HepG2 (cell line): ENCODE measurements at regions not wholly inside any gene's neighbourhood (a gene's known extent, or its start where the extent isn't known, plus 50 kb on each side); places are given as distances from the start of the nearest gene placed in this dataset.

ENCODE experiments used
- ATAC-seq: fragments of 200-7000 bp; cut with Tn5 transposase; 3 replicates; pipeline ENCODE4 v1.9.1; 2020; ENCODE audit warnings: mild to moderate bottlenecking, moderate library complexity
- BruUV-seq: library from RNA; stranded (reverse); fragments of 400-500 nt; replicated peaks from 2 replicates; lab custom pipeline; 2021; lab: Mats Ljungman, UMichigan
- CTCF ChIA-PET: fragments of 300-600 bp; formaldehyde crosslinking; extraction: SDS; loops from one replicate; lab custom pipeline; 2021; ENCODE audit warnings: low total read pairs, inconsistent platforms, low intra/inter-chr PET ratio; lab: Yijun Ruan, JAX
- POLR2A ChIA-PET: fragments of 350-600 bp; sonication (Branson Sonifier 250); formaldehyde crosslinking; loops from one replicate; lab custom pipeline; 2020; ENCODE audit warnings: antibody characterized with exemption, inconsistent platforms; lab: Yijun Ruan, JAX
- DNase-seq: peaks from one replicate; pipeline ENCODE4 v3.0.0-alpha.2; 2015; ENCODE audit warnings: low spot score
- FAIRE-seq: peaks from 3 replicates; lab custom pipeline; 2011; peaks lifted over from hg19 to GRCh38; lab: Jason Lieb, UNC
- H2AFZ ChIP-seq: one replicate; pipeline ENCODE4 v1.6.1; 2011; ENCODE audit warnings: low read length, inconsistent platforms
- H3K27ac ChIP-seq: fragments of 300-600 bp; 3 replicates; pipeline ENCODE4 v1.8.0; 2011; ENCODE audit warnings: mixed run types, mild to moderate bottlenecking, mixed read lengths, low read length, inconsistent platforms; ENCODE audit not compliant: insufficient read depth; ENCODE audit errors: extremely low read length
- H3K27me3 ChIP-seq, 2 experiments: fragments of 200-600 bp in 1 of 2; 2 replicates in 1 of 2; 3 replicates in 1 of 2; pipeline versions ENCODE4 v1.6.0 to v1.8.0; 2011; ENCODE audit warnings: low read length in 2 of 2, mild to moderate bottlenecking in 2 of 2, moderate library complexity in 2 of 2, inconsistent platforms in 1 of 2; ENCODE audit not compliant: insufficient read depth in 2 of 2, control insufficient read depth in 1 of 2
- H3K36me3 ChIP-seq, 2 experiments: fragments of 200-600 bp in 1 of 2; replicated peaks in 1 of 2; 2 replicates in 1 of 2; 3 replicates in 1 of 2; pipeline versions ENCODE4 v1.5.1 to v1.8.0; 2011; ENCODE audit warnings: low read length in 2 of 2, inconsistent platforms in 1 of 2; ENCODE audit not compliant: insufficient read depth in 2 of 2, control insufficient read depth in 1 of 2
- H3K4me1 ChIP-seq: 2 replicates; pipeline ENCODE4 v1.5.1; 2012; ENCODE audit warnings: low read length, inconsistent platforms; ENCODE audit not compliant: insufficient read depth
- H3K4me2 ChIP-seq: 2 replicates; pipeline ENCODE4 v1.6.0; 2011; ENCODE audit warnings: low read depth, low read length, inconsistent platforms
- H3K4me3 ChIP-seq, 3 experiments: fragments of 200-600 bp in 1 of 3; sonication (generic), shearing (Covaris generic) in 1 of 3; replicated peaks in 1 of 3; 2 replicates each; pipeline ENCODE4 v1.5.1; 2011 to 2016; ENCODE audit warnings: low read length in 3 of 3, inconsistent platforms in 2 of 3, low read depth in 2 of 3, mild to moderate bottlenecking in 2 of 3, control low read depth in 1 of 3, mixed read lengths in 1 of 3; ENCODE audit not compliant: insufficient read depth in 1 of 3
- H3K79me2 ChIP-seq: one replicate; pipeline ENCODE4 v1.6.1; 2011; ENCODE audit warnings: low read length, inconsistent platforms; ENCODE audit not compliant: insufficient read depth
- H3K9ac ChIP-seq: 2 replicates; pipeline ENCODE4 v1.6.0; 2011; ENCODE audit warnings: mild to moderate bottlenecking, low read depth, low read length, inconsistent platforms; ENCODE audit not compliant: insufficient read depth
- H3K9me3 ChIP-seq: 2 replicates; pipeline ENCODE4 v1.5.1; 2012; ENCODE audit warnings: mild to moderate bottlenecking, low read length
- H4K20me1 ChIP-seq: 2 replicates; pipeline ENCODE4 v1.6.0; 2011; ENCODE audit warnings: inconsistent platforms, mild to moderate bottlenecking, low read length, moderate library complexity; ENCODE audit not compliant: insufficient read depth
- AHR ChIP-seq: IDR thresholded peaks from 2 replicates; pipeline ENCODE4 v1.6.1; 2018; ENCODE audit warnings: missing genetic modification reagents, missing compliant biosample characterization
- YEATS4 ChIP-seq: sonication (generic); formaldehyde crosslinking; IDR thresholded peaks from 2 replicates; pipeline ENCODE4 v1.4.0; 2020; ENCODE audit warnings: missing genetic modification reagents, borderline replicate concordance
- ZBTB38 ChIP-seq: sonication (generic); formaldehyde crosslinking; IDR thresholded peaks from 2 replicates; pipeline ENCODE4 v1.5.1; 2020; ENCODE audit warnings: mild to moderate bottlenecking, missing genetic modification reagents
- ZNF230 ChIP-seq: sonication (generic); formaldehyde crosslinking; IDR thresholded peaks from 2 replicates; pipeline ENCODE4 v1.4.0; 2020; ENCODE audit warnings: mild to moderate bottlenecking, missing genetic modification reagents
- WGBS: methylation state at CpG from one replicate; pipeline ENCODE4 v1.1.6; 2017; ENCODE audit warnings: low lambda C conversion rate; 5-methylcytosine and 5-hydroxymethylcytosine counted together
- in situ Hi-C: cut with HindIII; loops from 2 replicates; pipeline ENCODE4 v1.10.0; 2017; ENCODE audit warnings: low pct_unique_long_range_greater_than_20kb; ENCODE audit not compliant: extremely low pct_ligation_motif_present
- intact Hi-C: fragments of 100-400 bp; cut with micrococcal nuclease; formaldehyde crosslinking; loops from one replicate; pipeline ENCODE4 v1.10.0; 2022; ENCODE audit not compliant: unreplicated experiment
- TF ChIP-seq, protein P1 (sequence below): sonication (generic); formaldehyde crosslinking; conservative IDR thresholded peaks from 2 replicates; pipeline ENCODE4 v1.4.0; 2020; ENCODE audit warnings: missing genetic modification reagents

DNA sequence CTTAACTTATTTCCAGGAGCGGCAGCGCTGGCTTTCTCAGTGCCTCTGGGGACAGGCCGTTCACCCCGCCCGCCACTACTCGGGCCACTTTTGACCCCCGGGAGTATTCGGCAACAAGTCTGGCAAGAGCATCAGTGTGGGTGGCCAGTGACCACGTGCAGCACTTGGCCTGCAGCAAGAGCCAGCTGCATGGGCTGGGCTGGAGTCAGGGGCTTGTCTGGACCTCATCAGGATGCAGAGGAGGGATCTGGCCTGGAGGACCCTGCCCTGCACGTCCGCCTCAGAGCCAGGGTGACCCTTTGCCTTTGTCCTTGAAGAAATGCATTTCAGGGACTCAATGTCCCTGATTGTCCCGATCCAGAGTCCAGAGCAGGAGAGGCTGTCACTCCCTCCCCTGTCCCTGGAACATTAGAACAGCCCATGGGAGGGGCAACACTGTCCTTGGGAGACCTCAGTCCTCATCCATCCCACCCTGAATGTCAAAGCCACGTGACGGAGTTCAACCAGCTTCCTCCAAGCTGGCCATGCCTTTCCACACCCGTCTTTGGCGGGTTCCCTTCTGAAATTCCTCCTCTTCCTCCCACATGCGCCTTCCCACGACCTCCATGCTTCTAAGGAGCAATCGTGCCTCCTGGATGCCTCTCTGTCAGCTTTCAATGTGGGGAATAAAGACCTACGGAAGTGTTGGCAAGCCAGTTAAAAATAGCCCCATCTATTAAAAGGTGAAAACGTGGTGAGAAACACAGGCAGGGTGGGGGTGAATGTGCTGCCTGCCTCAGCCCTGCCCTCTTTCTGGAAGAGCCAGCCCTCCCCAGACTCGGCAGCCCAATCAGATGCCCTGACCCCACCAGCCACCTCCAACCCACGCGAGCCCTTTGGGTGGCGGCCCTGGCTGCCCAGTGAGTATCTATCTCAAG, 99.0 kb downstream of the OLFM1 start (continued):
- TF ChIP-seq AHR (CRISPR knock-in tag), result no peak
- no peak for TF ChIP-seq ZBTB38
- TF ChIP-seq, protein P1, sequence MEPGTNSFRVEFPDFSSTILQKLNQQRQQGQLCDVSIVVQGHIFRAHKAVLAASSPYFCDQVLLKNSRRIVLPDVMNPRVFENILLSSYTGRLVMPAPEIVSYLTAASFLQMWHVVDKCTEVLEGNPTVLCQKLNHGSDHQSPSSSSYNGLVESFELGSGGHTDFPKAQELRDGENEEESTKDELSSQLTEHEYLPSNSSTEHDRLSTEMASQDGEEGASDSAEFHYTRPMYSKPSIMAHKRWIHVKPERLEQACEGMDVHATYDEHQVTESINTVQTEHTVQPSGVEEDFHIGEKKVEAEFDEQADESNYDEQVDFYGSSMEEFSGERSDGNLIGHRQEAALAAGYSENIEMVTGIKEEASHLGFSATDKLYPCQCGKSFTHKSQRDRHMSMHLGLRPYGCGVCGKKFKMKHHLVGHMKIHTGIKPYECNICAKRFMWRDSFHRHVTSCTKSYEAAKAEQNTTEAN, result no peak
- TF ChIP-seq, all 625 proteins: peak for 0

DNA sequence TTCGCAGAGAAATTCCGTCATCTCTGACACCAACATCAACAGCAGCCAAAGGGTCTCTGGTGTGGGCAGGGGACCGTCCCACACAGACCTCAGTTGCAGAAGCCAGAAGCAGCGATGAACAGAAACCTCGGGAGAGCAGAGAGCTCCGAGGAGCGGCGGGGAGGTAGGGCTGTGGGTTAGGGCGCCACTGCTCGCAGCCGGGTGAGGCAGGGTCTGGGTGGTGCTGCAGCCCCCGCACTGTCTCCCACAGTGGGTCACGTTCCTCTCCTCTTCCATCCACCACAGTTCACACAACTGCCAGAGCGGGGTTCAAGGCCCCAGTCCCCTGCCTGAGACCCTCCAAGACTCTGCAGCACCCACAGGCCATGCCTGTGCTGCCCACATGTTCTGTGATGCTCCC, 99.9 kb downstream of the OLFM1 start:
- H4K20me1 ChIP-seq, result no peaks in the 10 kb centered on the region
- FAIRE-seq, result no peak
- no peaks in the 10 kb centered on the region for H3K79me2 ChIP-seq
- H2AFZ ChIP-seq, result no peak overlapping the region
- intact Hi-C loops (no loop called here), in situ Hi-C loops (no loop called here)
- peaks cover 12 to 51% of the 10 kb centered on the region in 2 experiments; a peak in 4 of 5 replicates for H3K27me3 ChIP-seq
- H3K9ac ChIP-seq, result no peak overlapping the region
- no peak for ATAC-seq
- no TSS peak for BruUV-seq
- H3K9me3 ChIP-seq, result no peaks in the 10 kb centered on the region
- WGBS, result 13% methylated on average over 7 of the region's 14 CpGs
- POLR2A ChIA-PET, result no interaction called here
- H3K27ac ChIP-seq, result no peak overlapping the region
- TF ChIP-seq ZNF230 (no peak), YEATS4 (CRISPR knock-in tag) (no peak)
- CTCF ChIA-PET, result no interaction called here
- no peak overlapping the region for H3K4me2 ChIP-seq
- no peaks in the 10 kb centered on the region for H3K4me1 ChIP-seq
- DNase-seq, result no peak
- H3K4me3 ChIP-seq, result no peak overlapping the region
- no peaks in the 10 kb centered on the region for H3K36me3 ChIP-seq
